ENCODE measurements at regions not wholly inside any gene's neighbourhood (a gene's known extent, or its start where the extent isn't known, plus 50 kb on each side); places are given as distances from the start of the nearest gene placed in this dataset.
"Not testable (repeated sequence)": the region's sequence is repeated elsewhere in the genome, so short reads cannot be mapped to it uniquely, and the experiment has no call there.

DNA sequence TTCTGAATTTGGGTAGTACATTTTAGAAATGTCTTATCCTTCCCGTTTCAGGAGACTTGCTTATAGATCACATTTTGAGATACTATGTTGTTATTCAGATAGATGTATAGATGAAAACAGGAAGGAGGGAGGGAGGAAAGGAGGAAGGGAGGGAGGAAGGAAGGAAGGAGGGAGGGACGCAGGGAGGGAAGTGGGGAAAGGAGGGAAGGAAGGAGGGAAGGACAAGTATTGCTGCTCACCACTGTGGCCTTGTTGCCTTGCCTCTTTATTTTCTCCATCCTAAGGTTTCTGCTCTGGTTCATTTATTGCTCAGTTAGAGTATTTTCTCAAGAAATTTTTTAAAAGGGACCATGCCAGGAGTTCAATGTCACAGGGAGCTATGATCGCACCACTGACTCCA, 134.3 kb downstream of the LTN1 start:
- POLR2A ChIA-PET = interaction anchor here (0.6 kb wide), 1 partner anchor 9 kb away, joined by 7 read pairs; no protein-coding TSS in a partner anchor
- no peak for TF ChIP-seq CTCF (IDR thresholded peaks at IDR 0.05; ENCODE audit: control extremely low read depth, extremely low read depth, low read depth, missing control alignments)
- DNase-seq (ENCODE audit: extremely low spot score) = no peak
- CTCF ChIA-PET = no interaction called here

- DNase-seq (ENCODE audit: extremely low spot score) = no peak
- ChIA-PET POLR2A (no interaction called here), CTCF (no interaction called here)
- no peak for TF ChIP-seq CTCF (IDR thresholded peaks at IDR 0.05; ENCODE audit: control extremely low read depth, extremely low read depth, low read depth, missing control alignments)
These were observed 134.9 kb downstream of the LTN1 start for GRCh38 chr21:28857752-28858151.

DNA sequence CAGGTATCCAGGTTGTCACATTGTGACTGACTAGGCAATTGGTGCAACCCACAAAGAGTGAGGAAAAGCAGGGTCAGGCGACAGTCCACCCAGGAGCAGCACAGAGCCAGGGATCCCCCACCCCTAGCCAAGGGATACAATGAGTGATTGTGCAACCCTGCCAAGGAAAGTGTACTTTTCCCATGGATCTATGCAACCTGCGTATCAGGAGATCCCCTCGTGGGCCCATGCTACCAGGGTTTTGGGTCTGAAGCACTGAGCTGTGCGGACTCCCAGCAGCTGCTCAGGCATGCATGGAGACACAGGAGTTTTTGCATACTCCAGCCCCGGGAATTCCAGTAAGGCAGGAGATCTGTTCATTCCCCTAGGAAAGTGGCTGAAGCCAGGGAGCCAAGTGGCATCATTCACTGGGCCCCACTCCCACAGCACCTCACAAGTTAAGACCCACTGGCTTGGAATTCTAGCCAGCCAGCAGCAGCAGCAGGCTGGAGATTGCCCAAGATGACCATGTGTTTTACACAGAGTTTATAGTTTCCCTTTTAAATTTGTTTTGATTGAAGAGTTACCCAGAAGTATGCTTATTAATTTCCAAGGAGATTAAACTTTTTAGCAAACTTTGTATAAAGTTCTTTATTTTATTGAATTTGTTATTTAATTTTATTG, 136.0 kb downstream of the LTN1 start:
- CTCF ChIA-PET = interaction anchor here (1.2 kb wide), 1 partner anchor 9 kb away, joined by 3 read pairs; no protein-coding TSS in a partner anchor
- no peak for TF ChIP-seq CTCF (IDR thresholded peaks at IDR 0.05; ENCODE audit: control extremely low read depth, extremely low read depth, low read depth, missing control alignments)
- POLR2A ChIA-PET = no interaction called here
- no peak for DNase-seq (ENCODE audit: extremely low spot score)

DNA sequence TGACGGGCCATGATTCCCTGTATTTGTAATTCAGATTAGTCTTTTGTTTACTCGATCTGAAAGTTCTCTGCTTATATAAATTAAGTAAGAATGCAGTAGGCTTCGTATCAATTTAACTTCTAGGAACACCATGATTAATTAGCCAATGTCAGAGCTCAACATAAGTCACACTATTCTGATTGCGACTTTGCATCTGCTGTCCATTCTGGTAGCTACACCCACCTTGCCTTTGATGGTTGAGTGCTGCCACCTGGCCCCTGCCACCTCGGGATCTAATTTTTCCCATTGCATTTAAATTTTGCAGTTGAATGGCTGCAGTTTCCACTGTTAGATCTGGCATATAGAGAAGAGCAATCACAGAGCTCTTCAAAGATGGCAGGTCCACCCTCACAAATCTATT, 140.0 kb downstream of the LTN1 start:
- CTCF ChIA-PET = no interaction called here
- POLR2A ChIA-PET = no interaction called here
- TF ChIP-seq CTCF (IDR thresholded peaks at IDR 0.05; ENCODE audit: control extremely low read depth, extremely low read depth, low read depth, missing control alignments) = no peak
- DNase-seq (ENCODE audit: extremely low spot score) = no peak

GRCh38 chr21:28851645-28852044, 141.0 kb downstream of the LTN1 start:
- TF ChIP-seq CTCF (IDR thresholded peaks at IDR 0.05; ENCODE audit: control extremely low read depth, extremely low read depth, low read depth, missing control alignments) = no peak
- ChIA-PET POLR2A (no interaction called here), CTCF (no interaction called here)
- no peak for DNase-seq (ENCODE audit: extremely low spot score)

DNA sequence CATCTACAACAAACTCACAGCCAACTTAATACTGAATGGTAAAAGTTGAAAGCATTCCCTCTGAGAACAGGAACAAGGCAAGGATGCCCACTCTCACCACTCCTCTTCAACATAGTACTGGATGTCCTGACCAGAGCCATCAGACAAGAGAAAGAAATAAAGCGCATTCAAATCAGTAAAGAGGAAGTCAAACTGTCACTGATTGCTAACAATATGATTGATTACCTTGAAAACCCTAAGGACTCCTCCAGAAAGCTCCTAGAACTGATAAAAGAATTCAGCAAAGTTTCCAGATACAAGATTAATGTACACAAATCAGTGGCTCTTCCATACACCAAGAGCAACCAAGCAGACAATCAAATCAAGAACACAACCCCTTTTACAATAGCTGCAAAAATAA, 153.4 kb downstream of the LTN1 start:
- POLR2A ChIA-PET; CTCF ChIA-PET; DNase-seq (ENCODE audit: extremely low spot score): not testable (repeated sequence)

DNA sequence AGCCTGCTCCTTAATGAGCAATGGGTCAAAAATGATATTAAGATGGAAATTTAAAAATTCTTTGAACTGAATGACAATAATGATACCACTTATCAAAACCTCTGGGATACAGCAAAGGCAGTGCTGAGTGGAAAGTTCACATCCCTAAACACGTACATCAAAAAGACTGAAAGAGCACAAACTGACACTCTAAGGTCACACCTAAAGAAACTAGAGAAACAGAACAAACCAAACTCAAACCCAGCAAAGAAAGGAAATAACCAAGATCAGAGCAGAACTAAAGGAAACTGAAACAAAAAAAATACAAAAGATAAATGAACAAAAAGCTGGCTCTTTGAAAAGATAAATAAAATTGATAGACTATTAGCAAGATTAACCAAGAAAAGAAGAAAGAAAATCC, 155.3 kb downstream of the LTN1 start:
- DNase-seq (ENCODE audit: extremely low spot score); POLR2A ChIA-PET; CTCF ChIA-PET: not testable (repeated sequence)

- DNase-seq (ENCODE audit: extremely low spot score); POLR2A ChIA-PET: not testable (repeated sequence)
- CTCF ChIA-PET = interaction anchor here (0.9 kb wide), 1 partner anchor 39 kb away, joined by 3 read pairs; no protein-coding TSS in a partner anchor
These were observed 156.1 kb downstream of the LTN1 start for GRCh38 chr21:28836588-28836987.
